HG03135 (cell line): ENCODE measurements at regions not wholly inside any gene's neighbourhood (a gene's known extent, or its start where the extent isn't known, plus 50 kb on each side); places are given as distances from the start of the nearest gene placed in this dataset.

Experiments
- ATAC-seq: cut with Tn5 transposase; IDR thresholded peaks from one replicate; pipeline ENCODE4 v1.9.1; 2021; ENCODE audit warnings: mild to moderate bottlenecking, moderate library complexity; ENCODE audit not compliant: unreplicated experiment

- no peak for ATAC-seq
Measured at GRCh38 chr5:173762930-173763329, 125.2 kb upstream of the CPEB4 start.

GRCh38 chr5:173763410-173763809 is 124.7 kb upstream of the CPEB4 start:
- ATAC-seq: no peak

- no peak for ATAC-seq
Measured at GRCh38 chr5:173764332-173765028, 123.7 kb upstream of the CPEB4 start.

- no peak for ATAC-seq
Measured at GRCh38 chr5:173765029-173765644, 123.0 kb upstream of the CPEB4 start.

GRCh38 chr5:173765661-173766060 is 122.5 kb upstream of the CPEB4 start:
- ATAC-seq: no peak

- no peak for ATAC-seq
Measured at GRCh38 chr5:173767574-173768266, 120.4 kb upstream of the CPEB4 start.

- ATAC-seq: no peak
Measured at GRCh38 chr5:173768267-173768806, 119.8 kb upstream of the CPEB4 start.

GRCh38 chr5:173768891-173769290 is 119.3 kb upstream of the CPEB4 start:
- no peak for ATAC-seq

- no peak for ATAC-seq
Measured at GRCh38 chr5:173770637-173771036, 117.5 kb upstream of the CPEB4 start.

GRCh38 chr5:173771121-173771724 is 116.9 kb upstream of the CPEB4 start:
- ATAC-seq: no peak

GRCh38 chr5:173771725-173772383 is 116.3 kb upstream of the CPEB4 start:
- no peak for ATAC-seq

GRCh38 chr5:173772384-173773059 is 115.6 kb upstream of the CPEB4 start:
- ATAC-seq: no peak

- ATAC-seq: no peak
Measured at GRCh38 chr5:173774271-173774761, 113.8 kb upstream of the CPEB4 start.

- ATAC-seq: no peak
Measured at GRCh38 chr5:173775261-173776197, 112.6 kb upstream of the CPEB4 start.

GRCh38 chr5:173777149-173777548 is 111.0 kb upstream of the CPEB4 start:
- ATAC-seq: no peak

GRCh38 chr5:173777674-173778073 is 110.5 kb upstream of the CPEB4 start:
- ATAC-seq: no peak

GRCh38 chr5:173778152-173778782 is 109.9 kb upstream of the CPEB4 start:
- no peak for ATAC-seq

- ATAC-seq: no peak
Measured at GRCh38 chr5:173778784-173779304, 109.3 kb upstream of the CPEB4 start.
